HEK293T (cell line): ENCODE measurements at regions not wholly inside any gene's neighbourhood (a gene's known extent, or its start where the extent isn't known, plus 50 kb on each side); places are given as distances from the start of the nearest gene placed in this dataset.

ENCODE experiments used
- ARNT ChIP-seq: fragments of 450-650 bp; IDR thresholded peaks from 2 replicates; pipeline ENCODE4 v1.6.1; 2017; ENCODE audit warnings: mild to moderate bottlenecking
- BHLHE40 ChIP-seq: fragments of 450-650 bp; IDR thresholded peaks from 2 replicates; pipeline ENCODE4 v1.6.1; 2016; ENCODE audit warnings: mild to moderate bottlenecking, moderate library complexity, borderline replicate concordance
- CTBP1 ChIP-seq: fragments of 450-650 bp; IDR thresholded peaks from 2 replicates; pipeline ENCODE4 v1.6.1; 2016; ENCODE audit warnings: borderline replicate concordance
- FOXA1 ChIP-seq: fragments of 450-650 bp; IDR thresholded peaks from 2 replicates; pipeline ENCODE4 v1.6.1; 2016; ENCODE audit warnings: mild to moderate bottlenecking
- FOXK2 ChIP-seq: fragments of 450-650 bp; IDR thresholded peaks from 2 replicates; pipeline ENCODE4 v1.6.1; 2016; ENCODE audit warnings: mild to moderate bottlenecking
- FOXM1 ChIP-seq: fragments of 450-650 bp; IDR thresholded peaks from 2 replicates; pipeline ENCODE4 v1.6.1; 2017; ENCODE audit warnings: mild to moderate bottlenecking, borderline replicate concordance
- HDGF ChIP-seq: fragments of 450-650 bp; IDR thresholded peaks from 2 replicates; pipeline ENCODE4 v1.6.1; 2017; ENCODE audit warnings: antibody characterized with exemption, borderline replicate concordance
- L3MBTL2 ChIP-seq: fragments of 450-650 bp; conservative IDR thresholded peaks from 2 replicates; pipeline ENCODE4 v1.6.1; 2016; ENCODE audit warnings: mild to moderate bottlenecking
- LEF1 ChIP-seq: fragments of 450-650 bp; IDR thresholded peaks from 2 replicates; pipeline ENCODE4 v1.6.1; 2017; ENCODE audit warnings: mild to moderate bottlenecking, borderline replicate concordance
- NFRKB ChIP-seq: fragments of 450-650 bp; IDR thresholded peaks from 2 replicates; pipeline ENCODE4 v1.6.1; 2016; ENCODE audit warnings: mild to moderate bottlenecking, moderate library complexity
- SP1 ChIP-seq: fragments of 450-650 bp; IDR thresholded peaks from 2 replicates; pipeline ENCODE4 v1.6.1; 2017
- SUZ12 ChIP-seq: fragments of 450-650 bp; IDR thresholded peaks from 2 replicates; pipeline ENCODE4 v1.6.1; 2016; ENCODE audit warnings: mild to moderate bottlenecking
- ZNF384 ChIP-seq: fragments of 450-650 bp; IDR thresholded peaks from 2 replicates; pipeline ENCODE4 v1.6.1; 2016
- TF ChIP-seq, protein P1 (sequence below): fragments of 450-650 bp; IDR thresholded peaks from 2 replicates; pipeline ENCODE4 v1.6.1; 2016

DNA sequence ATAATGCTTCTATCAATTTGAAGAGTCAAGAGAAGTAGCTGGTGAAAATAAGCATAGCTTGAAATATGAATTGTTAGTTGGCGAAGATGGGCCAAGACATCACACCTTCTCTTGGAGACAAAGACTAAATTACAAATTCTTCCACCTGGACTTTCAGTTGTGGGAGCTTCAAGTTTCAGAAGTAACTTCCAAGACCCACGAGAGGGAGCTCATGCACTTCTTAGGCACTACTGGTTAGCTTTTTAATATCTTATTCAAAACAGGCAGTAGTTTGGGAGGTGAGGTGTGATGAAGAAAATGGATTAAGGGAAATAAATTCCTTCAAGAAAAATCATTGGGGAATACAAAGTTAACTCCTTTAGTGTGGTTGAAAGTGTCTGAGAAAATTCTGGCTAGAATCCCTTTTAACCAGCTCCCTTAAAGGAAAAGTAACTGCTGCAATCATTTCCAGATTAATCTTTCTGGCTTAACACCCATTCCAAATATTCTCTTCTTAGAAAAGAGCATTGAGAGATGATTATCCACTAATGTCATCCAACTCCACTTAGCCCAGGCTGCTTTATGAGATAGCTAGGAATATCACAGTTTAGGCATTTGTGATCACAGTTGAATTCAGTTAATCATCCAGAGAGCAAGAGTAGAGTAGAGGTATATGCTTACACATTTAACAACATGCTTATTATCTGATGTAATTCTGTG lies 139.5 kb upstream of the DMRTA1 start:
- TF ChIP-seq SUZ12: no peak
- TF ChIP-seq, protein P1, sequence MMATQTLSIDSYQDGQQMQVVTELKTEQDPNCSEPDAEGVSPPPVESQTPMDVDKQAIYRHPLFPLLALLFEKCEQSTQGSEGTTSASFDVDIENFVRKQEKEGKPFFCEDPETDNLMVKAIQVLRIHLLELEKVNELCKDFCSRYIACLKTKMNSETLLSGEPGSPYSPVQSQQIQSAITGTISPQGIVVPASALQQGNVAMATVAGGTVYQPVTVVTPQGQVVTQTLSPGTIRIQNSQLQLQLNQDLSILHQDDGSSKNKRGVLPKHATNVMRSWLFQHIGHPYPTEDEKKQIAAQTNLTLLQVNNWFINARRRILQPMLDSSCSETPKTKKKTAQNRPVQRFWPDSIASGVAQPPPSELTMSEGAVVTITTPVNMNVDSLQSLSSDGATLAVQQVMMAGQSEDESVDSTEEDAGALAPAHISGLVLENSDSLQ: no peak
- TF ChIP-seq ZNF384: no peak
- no peak for TF ChIP-seq SP1
- no peak for TF ChIP-seq FOXM1
- TF ChIP-seq ARNT: no peak
- no peak for TF ChIP-seq NFRKB
- TF ChIP-seq LEF1: no peak
- TF ChIP-seq L3MBTL2: no peak
- no peak for TF ChIP-seq HDGF
- TF ChIP-seq BHLHE40: no peak
- no peak for TF ChIP-seq CTBP1
- TF ChIP-seq FOXA1: no peak
- no peak for TF ChIP-seq FOXK2
